Effector CD4-positive, alpha-beta T cell (primary cell): ENCODE measurements at regions not wholly inside any gene's neighbourhood (a gene's known extent, or its start where the extent isn't known, plus 50 kb on each side); places are given as distances from the start of the nearest gene placed in this dataset.

ENCODE experiments used
- DNase-seq: peaks from one replicate; pipeline ENCODE4 v3.0.0-alpha.2; 2020

DNA sequence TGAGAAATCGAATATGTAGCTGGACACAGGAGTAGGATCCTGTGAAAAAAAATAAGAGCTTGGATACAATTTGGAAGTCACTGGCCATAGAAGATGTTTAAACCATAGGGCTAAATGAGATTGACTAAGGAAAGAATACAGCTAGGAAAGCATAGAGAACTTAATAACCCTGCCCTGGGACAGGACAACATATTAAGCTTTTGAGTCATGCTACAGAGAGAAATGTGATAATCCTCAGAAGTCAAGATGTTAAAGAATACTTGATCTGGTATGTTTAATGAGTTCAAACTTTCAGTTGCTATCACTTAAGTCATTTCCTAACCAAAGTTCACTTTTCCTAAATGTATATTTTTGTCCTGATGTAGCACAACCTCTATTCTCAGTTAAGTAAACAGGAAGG lies 154.6 kb upstream of the TSHZ2 start:
- no peak for DNase-seq

DNA sequence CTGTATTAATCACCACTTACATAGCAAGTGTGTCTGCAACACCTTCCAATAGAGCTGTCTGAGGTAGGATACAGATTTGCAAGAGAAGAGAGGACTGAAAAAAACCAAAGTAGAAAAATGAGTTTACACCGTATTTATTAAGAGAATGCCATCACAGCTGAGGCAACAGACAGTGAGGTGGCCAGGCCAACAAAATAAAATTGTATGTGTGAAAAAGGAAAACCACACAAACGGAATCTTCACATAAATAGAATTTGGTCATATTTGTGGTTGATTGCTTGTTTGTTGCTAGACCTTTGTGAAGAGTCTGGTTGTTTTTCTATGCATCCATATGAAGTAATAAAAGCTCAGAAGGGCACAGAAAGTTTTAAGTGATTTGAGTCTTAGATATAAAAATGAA lies 157.8 kb upstream of the TSHZ2 start:
- DNase-seq = no peak

DNA sequence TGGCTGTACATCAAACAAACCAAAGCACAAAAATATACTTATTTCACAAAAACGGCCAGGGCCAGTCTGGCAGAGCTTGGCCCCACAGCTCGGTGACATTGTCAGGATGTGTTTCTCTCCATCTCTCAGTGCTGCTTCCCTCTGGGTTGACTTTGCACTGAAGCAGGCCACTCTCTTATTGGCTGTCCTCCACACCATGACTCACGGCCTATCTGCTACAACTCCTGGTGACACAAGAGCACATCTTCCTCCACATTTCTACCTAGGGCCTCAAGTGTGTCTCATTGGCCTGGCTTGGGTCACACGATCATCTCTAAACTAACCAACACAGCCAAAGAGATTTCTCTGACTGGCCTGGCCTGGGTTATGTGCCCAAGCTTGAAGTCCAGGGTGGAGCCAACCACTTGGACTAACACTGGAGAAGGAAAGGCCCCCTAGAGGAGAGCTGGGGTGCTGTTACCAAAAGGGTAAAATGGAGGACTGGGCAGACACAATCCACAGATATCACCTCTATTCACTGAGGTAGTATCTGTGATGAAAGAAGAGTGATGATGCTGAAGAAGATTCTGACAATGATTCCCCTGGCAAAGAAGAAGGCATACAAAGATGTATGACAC lies 159.8 kb upstream of the TSHZ2 start:
- DNase-seq = no peak

- DNase-seq = no peak
Observed at GRCh38 chr20:52809003-52809402, 163.2 kb upstream of the TSHZ2 start.

DNA sequence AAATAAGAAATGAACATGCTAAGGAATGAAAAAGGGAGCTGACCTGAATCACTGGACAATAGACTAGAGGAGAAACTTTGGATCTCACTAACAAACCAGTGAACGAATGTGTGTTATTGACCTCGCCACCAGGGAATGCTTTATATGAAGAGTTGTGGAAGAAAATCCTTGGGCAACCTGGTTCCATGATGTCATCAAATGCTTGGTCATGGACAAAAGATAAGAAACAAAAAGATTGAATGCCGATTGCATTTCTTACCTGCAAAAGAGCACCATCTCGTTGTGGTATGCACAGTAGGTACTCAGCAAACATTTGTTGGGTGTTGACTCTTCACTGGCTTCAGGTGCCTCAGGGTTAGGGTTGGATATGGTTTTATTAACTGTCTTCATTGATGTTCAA lies 165.2 kb upstream of the TSHZ2 start:
- DNase-seq = no peak

DNA sequence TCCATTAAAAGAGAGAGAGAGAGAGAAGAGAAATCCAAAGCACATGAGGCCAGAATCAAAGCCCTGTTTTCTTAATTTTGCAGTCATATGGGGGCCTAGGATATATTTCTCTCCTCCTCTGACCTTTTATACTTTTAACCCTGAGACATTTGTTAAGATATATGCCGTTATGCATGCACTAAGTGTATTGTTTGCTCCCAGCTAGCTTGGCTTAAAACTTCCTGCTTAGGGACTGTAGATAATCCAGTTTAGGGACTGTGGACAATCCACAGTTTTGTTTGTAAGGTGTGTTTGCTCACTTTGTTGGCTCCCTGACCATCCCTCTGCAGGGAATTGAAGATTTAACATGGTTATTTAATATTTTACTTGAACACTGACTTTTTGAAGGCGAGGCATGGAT lies 166.3 kb upstream of the TSHZ2 start:
- DNase-seq = no peak

DNA sequence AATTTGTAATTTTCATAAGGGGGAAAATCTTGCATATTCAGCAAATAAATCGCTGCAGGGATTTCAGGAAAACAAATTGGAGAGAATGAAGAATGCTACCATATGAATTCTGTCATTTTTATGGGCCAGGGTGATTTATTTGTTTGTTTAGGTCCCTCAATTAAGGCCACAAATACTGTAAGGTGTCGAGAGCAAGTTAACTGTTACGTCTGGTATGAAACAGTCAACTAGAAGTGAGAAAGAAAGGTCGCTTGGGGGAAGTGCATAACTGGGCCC lies 166.9 kb upstream of the TSHZ2 start:
- DNase-seq = no peak

- DNase-seq = no peak
Observed at GRCh38 chr20:52804497-52805295, 167.5 kb upstream of the TSHZ2 start.

- DNase-seq = no peak
Observed at GRCh38 chr20:52801628-52802006, 170.5 kb upstream of the TSHZ2 start.

GRCh38 chr20:52800734-52801627 lies 171.2 kb upstream of the TSHZ2 start:
- no peak for DNase-seq

DNA sequence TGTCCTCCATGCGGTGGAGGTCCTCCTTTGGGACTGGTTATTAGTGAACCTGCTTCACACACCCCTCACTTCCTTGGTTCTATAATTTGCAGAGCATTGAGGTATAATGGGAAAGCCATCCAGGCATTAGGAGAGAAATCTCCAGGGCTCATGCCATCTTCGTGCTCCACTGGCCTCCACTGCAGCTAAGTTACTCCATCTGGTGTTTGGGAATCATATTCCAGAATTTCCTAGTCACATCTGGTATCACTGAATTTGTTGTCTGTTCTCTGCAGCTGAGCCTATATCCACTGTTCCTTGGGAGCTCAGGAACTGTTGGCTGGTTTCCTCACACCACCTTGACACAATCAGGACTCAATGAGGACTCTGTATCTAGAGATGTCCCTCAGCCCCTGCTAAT lies 173.0 kb upstream of the TSHZ2 start:
- DNase-seq = no peak

- no peak for DNase-seq
Observed at GRCh38 chr20:52798124-52798523, 174.0 kb upstream of the TSHZ2 start.

DNA sequence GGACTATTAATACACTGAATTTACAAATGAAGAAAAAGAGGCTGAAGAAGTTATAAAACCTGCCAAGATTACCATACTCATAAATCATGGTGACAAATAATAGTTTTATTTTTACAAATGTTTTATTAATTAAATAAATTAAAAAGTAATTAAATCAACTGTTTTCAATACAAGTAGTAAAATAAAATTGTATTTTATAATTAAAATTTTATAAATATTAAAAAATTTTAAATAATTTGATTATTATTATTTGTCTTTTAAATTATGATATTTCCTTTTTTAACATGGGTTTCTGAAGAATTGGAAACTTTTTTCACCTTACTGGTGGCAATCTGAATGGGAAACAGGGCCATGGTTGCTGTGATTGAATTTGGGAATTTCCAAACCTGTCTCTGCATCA lies 177.3 kb upstream of the TSHZ2 start:
- DNase-seq = no peak

GRCh38 chr20:52793339-52793963 lies 178.7 kb upstream of the TSHZ2 start:
- DNase-seq = no peak

- DNase-seq = no peak
Observed at GRCh38 chr20:52791091-52791490, 181.1 kb upstream of the TSHZ2 start.

GRCh38 chr20:52789716-52790115 lies 182.4 kb upstream of the TSHZ2 start:
- DNase-seq = no peak

GRCh38 chr20:52787962-52788361 lies 184.2 kb upstream of the TSHZ2 start:
- no peak for DNase-seq

- DNase-seq = no peak
Observed at GRCh38 chr20:52787216-52787615, 184.9 kb upstream of the TSHZ2 start.

DNA sequence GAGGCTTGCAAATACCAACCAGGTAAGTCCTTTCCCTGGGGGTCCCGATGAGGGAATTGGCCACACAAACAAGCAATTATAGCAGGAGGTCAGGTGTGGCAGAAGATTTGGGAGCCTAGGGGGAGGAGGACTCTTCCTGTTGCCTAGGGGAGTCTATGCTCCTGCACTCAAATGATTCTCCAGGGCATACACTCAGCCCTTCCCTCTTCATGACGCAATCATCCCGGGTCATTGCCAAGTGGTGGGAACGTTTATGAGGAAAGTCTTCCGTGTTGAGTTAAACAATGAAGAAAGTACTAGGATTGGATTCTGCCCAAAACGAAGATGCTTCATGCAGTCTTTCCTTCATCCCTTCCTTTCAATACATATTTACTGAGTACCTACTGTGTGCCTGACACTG lies 186.5 kb upstream of the TSHZ2 start:
- no peak for DNase-seq

- DNase-seq = no peak
Observed at GRCh38 chr20:52783769-52784168, 188.4 kb upstream of the TSHZ2 start.

- DNase-seq = no peak
Observed at GRCh38 chr20:52780462-52780861, 191.7 kb upstream of the TSHZ2 start.

DNA sequence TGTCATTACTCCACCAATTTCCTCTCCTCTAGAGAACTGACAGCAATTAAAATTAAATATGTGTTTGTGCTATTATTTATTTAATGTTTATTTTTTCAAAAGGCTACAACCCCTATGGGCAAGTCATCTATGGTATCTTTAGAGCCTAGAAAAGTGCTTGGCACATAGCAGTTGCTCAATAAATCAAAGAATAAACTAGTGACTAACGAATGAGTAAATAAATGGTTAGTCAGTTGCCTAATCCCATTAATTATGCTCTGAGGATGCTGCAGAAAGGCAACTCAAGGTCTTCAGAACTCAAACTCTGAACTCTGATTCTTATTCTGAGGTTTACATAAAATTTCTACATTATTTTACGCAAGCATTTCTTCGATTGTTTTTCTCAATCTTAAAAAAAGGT lies 193.0 kb upstream of the TSHZ2 start:
- DNase-seq = no peak

- no peak for DNase-seq
Observed at GRCh38 chr20:52777171-52777570, 195.0 kb upstream of the TSHZ2 start.

- DNase-seq = no peak
Observed at GRCh38 chr20:52775786-52776185, 196.4 kb upstream of the TSHZ2 start.
